ENCODE measurements at regions not wholly inside any gene's neighbourhood (a gene's known extent, or its start where the extent isn't known, plus 50 kb on each side); places are given as distances from the start of the nearest gene placed in this dataset.

GRCh38 chr6:25062070-25062811, 126.5 kb upstream of the RIPOR2 start:
- no peak for DNase-seq (ENCODE audit: low read depth in 2 of 3, low spot score in 1 of 3)

GRCh38 chr6:25064006-25064405, 128.2 kb upstream of the RIPOR2 start:
- DNase-seq (ENCODE audit: low read depth in 2 of 3, low spot score in 1 of 3) = no peak

- DNase-seq (ENCODE audit: low read depth in 2 of 3, low spot score in 1 of 3) = no peak
Observed at GRCh38 chr6:25065666-25066065, 129.9 kb upstream of the RIPOR2 start.

- DNase-seq (ENCODE audit: low read depth in 2 of 3, low spot score in 1 of 3) = no peak
Observed at GRCh38 chr6:25066593-25066992, 130.8 kb upstream of the RIPOR2 start.

GRCh38 chr6:25068866-25069265, 133.1 kb upstream of the RIPOR2 start:
- no peak for DNase-seq (ENCODE audit: low read depth in 2 of 3, low spot score in 1 of 3)

GRCh38 chr6:25070547-25071366, 135.0 kb upstream of the RIPOR2 start:
- DNase-seq (ENCODE audit: low read depth in 2 of 3, low spot score in 1 of 3) = peak; percentile 66 to 76 (median 72)

GRCh38 chr6:25078141-25078540, 142.4 kb upstream of the RIPOR2 start:
- no peak for DNase-seq (ENCODE audit: low read depth in 2 of 3, low spot score in 1 of 3)

GRCh38 chr6:25083784-25084507, 148.2 kb upstream of the RIPOR2 start:
- no peak for DNase-seq (ENCODE audit: low read depth in 2 of 3, low spot score in 1 of 3)

- no peak for DNase-seq (ENCODE audit: low read depth in 2 of 3, low spot score in 1 of 3)
Observed at GRCh38 chr6:25084508-25084833, 148.7 kb upstream of the RIPOR2 start.

GRCh38 chr6:25085756-25086155, 150.0 kb upstream of the RIPOR2 start:
- no peak for DNase-seq (ENCODE audit: low read depth in 2 of 3, low spot score in 1 of 3)

GRCh38 chr6:25086500-25087091, 150.8 kb upstream of the RIPOR2 start:
- DNase-seq (ENCODE audit: low read depth in 2 of 3, low spot score in 1 of 3) = no peak

- DNase-seq (ENCODE audit: low read depth in 2 of 3, low spot score in 1 of 3) = no peak
Observed at GRCh38 chr6:25088513-25088912, 152.8 kb upstream of the RIPOR2 start.

- DNase-seq (ENCODE audit: low read depth in 2 of 3, low spot score in 1 of 3) = no peak
Observed at GRCh38 chr6:25089442-25089841, 153.7 kb upstream of the RIPOR2 start.

- DNase-seq (ENCODE audit: low read depth in 2 of 3, low spot score in 1 of 3) = no peak
Observed at GRCh38 chr6:25094726-25095125, 159.0 kb upstream of the RIPOR2 start.

- no peak for DNase-seq (ENCODE audit: low read depth in 2 of 3, low spot score in 1 of 3)
Observed at GRCh38 chr6:25100288-25100687, 164.5 kb upstream of the RIPOR2 start.

- no peak for DNase-seq (ENCODE audit: low read depth in 2 of 3, low spot score in 1 of 3)
Observed at GRCh38 chr6:25103603-25104002, 167.8 kb upstream of the RIPOR2 start.

- no peak for DNase-seq (ENCODE audit: low read depth in 2 of 3, low spot score in 1 of 3)
Observed at GRCh38 chr6:25105070-25105925, 169.5 kb upstream of the RIPOR2 start.

- DNase-seq (ENCODE audit: low read depth in 2 of 3, low spot score in 1 of 3) = no peak
Observed at GRCh38 chr6:25107218-25107617, 171.5 kb upstream of the RIPOR2 start.

- DNase-seq (ENCODE audit: low read depth in 2 of 3, low spot score in 1 of 3) = no peak
Observed at GRCh38 chr6:25111782-25112181, 167.4 kb upstream of the CARMIL1 start.

- no peak for DNase-seq (ENCODE audit: low read depth in 2 of 3, low spot score in 1 of 3)
Observed at GRCh38 chr6:25112322-25112773, 166.8 kb upstream of the CARMIL1 start.

GRCh38 chr6:25113436-25113835, 165.7 kb upstream of the CARMIL1 start:
- no peak for DNase-seq (ENCODE audit: low read depth in 2 of 3, low spot score in 1 of 3)

Data from stimulated activated CD4-positive, alpha-beta T cell treated with anti-CD3 and anti-CD28 coated beads, Interleukin-12 subunit alpha, Interleukin-12 subunit beta, amount 100 ng/mL, for 48 hours (primary cell).